ENCODE measurements at regions not wholly inside any gene's neighbourhood (a gene's known extent, or its start where the extent isn't known, plus 50 kb on each side); places are given as distances from the start of the nearest gene placed in this dataset.

DNA sequence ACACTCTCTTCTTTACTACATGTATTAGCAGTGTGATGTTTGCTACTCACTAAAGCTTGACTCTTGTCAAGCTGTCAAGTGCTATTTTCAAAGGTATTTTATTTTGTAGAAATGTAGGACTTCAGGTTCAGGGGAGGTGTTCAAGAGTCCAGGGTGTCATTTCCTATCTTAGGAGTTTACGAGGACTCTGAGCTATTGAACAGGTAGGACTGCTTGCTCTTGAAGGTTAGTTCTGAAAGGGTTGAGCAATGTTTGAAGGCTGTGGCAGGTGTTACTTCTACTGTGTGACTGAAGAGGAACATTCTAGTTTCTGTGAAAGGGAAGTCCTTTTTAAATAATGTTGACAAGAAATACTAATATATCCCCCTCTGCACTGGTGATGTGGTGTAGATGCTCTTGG lies 1151.2 kb downstream of the PDHA2 start:
- Mint-ChIP-seq H3K9me3 (peaks cover 7% of the 10 kb centered on the region), H3K27ac (no peak overlapping the region), H3K4me3 (no peak overlapping the region), H3K36me3 (peaks cover 3% of the 10 kb centered on the region), H3K4me1 (peaks cover 5% of the 10 kb centered on the region), H3K27me3 (ENCODE audit: low read depth) (no peaks in the 10 kb centered on the region)
- DNase-seq (ENCODE audit: low spot score in 2 of 2, unreplicated experiment in 2 of 2): no peak
- TF ChIP-seq, protein P1, sequence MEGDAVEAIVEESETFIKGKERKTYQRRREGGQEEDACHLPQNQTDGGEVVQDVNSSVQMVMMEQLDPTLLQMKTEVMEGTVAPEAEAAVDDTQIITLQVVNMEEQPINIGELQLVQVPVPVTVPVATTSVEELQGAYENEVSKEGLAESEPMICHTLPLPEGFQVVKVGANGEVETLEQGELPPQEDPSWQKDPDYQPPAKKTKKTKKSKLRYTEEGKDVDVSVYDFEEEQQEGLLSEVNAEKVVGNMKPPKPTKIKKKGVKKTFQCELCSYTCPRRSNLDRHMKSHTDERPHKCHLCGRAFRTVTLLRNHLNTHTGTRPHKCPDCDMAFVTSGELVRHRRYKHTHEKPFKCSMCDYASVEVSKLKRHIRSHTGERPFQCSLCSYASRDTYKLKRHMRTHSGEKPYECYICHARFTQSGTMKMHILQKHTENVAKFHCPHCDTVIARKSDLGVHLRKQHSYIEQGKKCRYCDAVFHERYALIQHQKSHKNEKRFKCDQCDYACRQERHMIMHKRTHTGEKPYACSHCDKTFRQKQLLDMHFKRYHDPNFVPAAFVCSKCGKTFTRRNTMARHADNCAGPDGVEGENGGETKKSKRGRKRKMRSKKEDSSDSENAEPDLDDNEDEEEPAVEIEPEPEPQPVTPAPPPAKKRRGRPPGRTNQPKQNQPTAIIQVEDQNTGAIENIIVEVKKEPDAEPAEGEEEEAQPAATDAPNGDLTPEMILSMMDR (IDR thresholded peaks at IDR 0.05; ENCODE audit: unreplicated experiment): no peak

DNA sequence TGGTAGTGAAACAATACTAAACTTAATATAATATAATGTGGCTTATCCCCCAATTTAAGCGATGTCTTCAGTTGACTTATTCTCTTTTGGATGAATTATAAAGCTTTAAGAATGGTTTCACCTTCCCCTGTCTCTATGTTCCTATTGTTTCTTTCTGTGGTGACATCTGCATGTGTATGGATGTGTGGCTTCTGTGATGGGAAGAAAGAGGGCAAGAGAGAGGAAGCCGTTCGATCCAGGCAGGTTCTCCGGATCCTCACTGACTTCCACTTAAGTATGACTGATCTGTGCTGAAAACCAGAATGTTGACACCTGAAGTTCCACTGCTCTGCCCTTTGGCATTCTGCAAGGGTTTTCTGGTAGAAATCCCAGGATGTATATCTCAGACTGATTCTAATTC lies 1150.8 kb downstream of the STPG2 start:
- no peak for DNase-seq (ENCODE audit: low spot score in 2 of 2, unreplicated experiment in 2 of 2)
- H3K27ac Mint-ChIP-seq: no peak overlapping the region
- H3K36me3 Mint-ChIP-seq: peaks cover 3% of the 10 kb centered on the region
- no peak overlapping the region for H3K4me3 Mint-ChIP-seq
- peaks cover 7% of the 10 kb centered on the region for H3K9me3 Mint-ChIP-seq
- TF ChIP-seq, protein P1 (IDR thresholded peaks at IDR 0.05; ENCODE audit: unreplicated experiment): no peak
- H3K4me1 Mint-ChIP-seq: peaks cover 5% of the 10 kb centered on the region
- H3K27me3 Mint-ChIP-seq (ENCODE audit: low read depth): no peaks in the 10 kb centered on the region

DNA sequence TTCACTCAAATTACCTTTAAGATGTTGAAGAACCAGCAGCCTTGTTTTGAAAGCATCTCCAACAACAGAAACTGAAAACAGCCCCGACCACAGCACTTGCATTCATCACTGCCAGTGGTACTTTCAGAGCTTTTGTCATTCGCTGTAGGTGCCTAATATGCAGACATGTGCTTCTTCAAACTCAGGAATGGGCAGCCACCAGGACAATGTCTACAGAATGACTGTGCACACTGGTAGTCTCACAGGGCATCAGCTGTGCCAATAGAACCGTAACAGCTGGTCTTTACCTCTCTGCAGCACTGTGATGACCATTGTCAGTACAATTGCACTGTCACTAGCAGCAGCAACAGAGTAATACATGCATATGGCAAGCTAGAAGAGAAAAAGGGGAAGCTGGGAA lies 1149.7 kb downstream of the STPG2 start:
- no peak for DNase-seq (ENCODE audit: low spot score in 2 of 2, unreplicated experiment in 2 of 2)
- Mint-ChIP-seq H3K27me3 (ENCODE audit: low read depth) (no peaks in the 10 kb centered on the region), H3K27ac (no peak overlapping the region), H3K36me3 (peaks cover 2% of the 10 kb centered on the region), H3K4me1 (peaks cover 5% of the 10 kb centered on the region), H3K4me3 (no peak overlapping the region), H3K9me3 (peaks cover 2% of the 10 kb centered on the region)
- TF ChIP-seq, protein P1 (IDR thresholded peaks at IDR 0.05; ENCODE audit: unreplicated experiment): no peak

DNA sequence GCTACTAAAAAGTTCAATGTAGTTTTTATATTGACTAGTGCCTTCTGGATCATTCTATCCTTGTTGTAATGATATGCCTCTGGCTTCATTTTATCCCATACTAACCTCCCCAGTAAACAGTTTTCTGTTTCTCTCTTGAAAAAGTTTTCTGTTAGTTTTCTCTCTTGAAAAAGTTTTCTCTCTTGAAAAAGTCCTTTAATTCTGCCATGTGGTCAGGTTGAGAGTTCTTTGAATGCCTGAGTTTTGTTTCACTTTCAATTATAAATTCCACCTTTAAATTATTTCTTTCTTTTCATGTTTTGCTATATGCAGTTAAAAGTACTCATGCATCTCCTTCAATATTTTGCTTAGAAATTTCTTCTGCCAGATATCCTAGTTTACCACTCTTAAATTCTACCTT lies 1139.6 kb downstream of the STPG2 start:
- H3K4me3 Mint-ChIP-seq: no peak overlapping the region
- no peaks in the 10 kb centered on the region for H3K9me3 Mint-ChIP-seq
- TF ChIP-seq, protein P1 (IDR thresholded peaks at IDR 0.05; ENCODE audit: unreplicated experiment): no peak
- no peaks in the 10 kb centered on the region for H3K4me1 Mint-ChIP-seq
- H3K27me3 Mint-ChIP-seq (ENCODE audit: low read depth): no peaks in the 10 kb centered on the region
- no peak for DNase-seq (ENCODE audit: low spot score in 2 of 2, unreplicated experiment in 2 of 2)
- no peaks in the 10 kb centered on the region for H3K36me3 Mint-ChIP-seq
- no peak overlapping the region for H3K27ac Mint-ChIP-seq

DNA sequence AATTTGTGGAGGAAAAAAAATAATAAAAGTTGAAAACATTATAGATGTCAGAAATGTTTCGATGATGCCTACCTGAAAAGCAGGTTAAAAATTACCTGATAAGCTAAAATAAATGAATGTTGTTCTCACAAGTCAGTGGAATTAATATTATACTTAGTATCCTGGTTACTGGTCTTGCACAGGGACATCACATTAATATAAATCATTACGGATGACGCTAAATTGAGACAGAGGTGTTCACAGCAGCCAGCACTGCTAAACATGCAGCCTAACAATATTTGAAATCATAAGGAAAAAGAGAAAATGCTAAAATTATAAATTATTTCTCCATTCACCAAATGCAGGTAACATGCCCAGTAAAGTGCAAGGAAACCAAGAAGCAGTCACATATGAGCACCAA lies 1130.0 kb downstream of the STPG2 start:
- H3K9me3 Mint-ChIP-seq: no peaks in the 10 kb centered on the region
- H3K4me3 Mint-ChIP-seq: no peak overlapping the region
- H3K27me3 Mint-ChIP-seq (ENCODE audit: low read depth): no peaks in the 10 kb centered on the region
- H3K27ac Mint-ChIP-seq: no peak overlapping the region
- DNase-seq (ENCODE audit: low spot score in 2 of 2, unreplicated experiment in 2 of 2): no peak
- TF ChIP-seq, protein P1 (IDR thresholded peaks at IDR 0.05; ENCODE audit: unreplicated experiment): no peak
- no peaks in the 10 kb centered on the region for H3K36me3 Mint-ChIP-seq
- H3K4me1 Mint-ChIP-seq: peaks cover 13% of the 10 kb centered on the region

DNA sequence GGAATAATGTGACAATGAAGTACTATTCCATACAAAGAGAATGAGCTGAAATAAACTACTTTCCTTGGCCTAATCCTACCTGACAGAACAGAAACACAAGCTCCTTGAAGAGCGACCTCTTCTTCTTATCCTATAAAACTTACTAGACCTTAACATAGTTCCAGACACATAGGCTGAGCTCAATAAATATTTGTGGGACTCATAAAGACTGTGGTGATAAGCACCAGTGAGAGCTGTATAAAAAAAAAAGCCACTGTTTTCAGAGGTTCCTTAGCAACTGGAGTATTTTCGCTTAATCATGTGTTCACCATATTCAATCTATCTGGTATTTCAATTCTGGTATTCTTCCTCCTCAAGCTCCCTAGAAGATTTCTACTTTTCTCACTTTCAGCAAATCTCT lies 1129.6 kb downstream of the STPG2 start:
- Mint-ChIP-seq H3K27ac (no peak overlapping the region), H3K27me3 (ENCODE audit: low read depth) (no peaks in the 10 kb centered on the region), H3K4me3 (no peak overlapping the region), H3K4me1 (peaks cover 16% of the 10 kb centered on the region), H3K9me3 (no peaks in the 10 kb centered on the region), H3K36me3 (no peaks in the 10 kb centered on the region)
- DNase-seq (ENCODE audit: low spot score in 2 of 2, unreplicated experiment in 2 of 2): no peak
- TF ChIP-seq, protein P1 (IDR thresholded peaks at IDR 0.05; ENCODE audit: unreplicated experiment): no peak

All from mesothelial cell of epicardium (in vitro differentiated cells).